SK-N-SH (cell line): ENCODE measurements at regions not wholly inside any gene's neighbourhood (a gene's known extent, or its start where the extent isn't known, plus 50 kb on each side); places are given as distances from the start of the nearest gene placed in this dataset.

Source experiments
- CTCF ChIP-seq: fragments of 200-600 bp; sonication (generic); IDR thresholded peaks from 2 replicates; pipeline ENCODE4 v1.6.1; 2017; ENCODE audit warnings: antibody characterized with exemption, mild to moderate bottlenecking, moderate library complexity
- EP300 ChIP-seq, 2 experiments: IDR thresholded peaks; 2 replicates each; pipeline versions ENCODE4 v1.4.0 to v1.6.1; 2012; ENCODE audit warnings: borderline replicate concordance in 1 of 2, low read depth in 1 of 2, low read length in 1 of 2
- EZH2phosphoT487 ChIP-seq: fragments of 200-600 bp; sonication (generic); IDR thresholded peaks from 2 replicates; pipeline ENCODE4 v1.6.1; 2017; ENCODE audit warnings: low read depth, mixed run types, mild to moderate bottlenecking, antibody characterized with exemption, moderate library complexity, borderline replicate concordance
- GABPA ChIP-seq: IDR thresholded peaks from 2 replicates; pipeline ENCODE4 v1.4.0; 2012; ENCODE audit warnings: low read depth, mild to moderate bottlenecking
- GATA2 ChIP-seq: sonication (generic); formaldehyde crosslinking; IDR thresholded peaks from 2 replicates; pipeline ENCODE4 v1.5.0; 2020; ENCODE audit warnings: mild to moderate bottlenecking, missing genetic modification reagents
- IRF3 ChIP-seq: fragments of 150-350 bp; IDR thresholded peaks from 2 replicates; pipeline ENCODE4 v1.6.1; 2016; ENCODE audit warnings: mild to moderate bottlenecking, low read depth, low read length
- MXI1 ChIP-seq: IDR thresholded peaks from 2 replicates; pipeline ENCODE4 v1.6.1; 2012; ENCODE audit warnings: mild to moderate bottlenecking, low read depth, low read length, improper control_type of control experiment
- PBX3 ChIP-seq: IDR thresholded peaks from 2 replicates; pipeline ENCODE4; 2012
- REST ChIP-seq: IDR thresholded peaks from 2 replicates; pipeline ENCODE4 v1.6.1; 2012; ENCODE audit warnings: mild to moderate bottlenecking, low read depth, low read length, moderate library complexity

- TF ChIP-seq CTCF, result no peak
- TF ChIP-seq MXI1, result no peak
- no peak for TF ChIP-seq EZH2phosphoT487
- no peak for TF ChIP-seq REST
- TF ChIP-seq IRF3, result no peak
- TF ChIP-seq GATA2 (CRISPR knock-in tag), result no peak
- no peak for TF ChIP-seq PBX3
- TF ChIP-seq GABPA, result no peak
- no peak for TF ChIP-seq EP300 (IDR thresholded peaks at IDR 0.05; ENCODE audit: borderline replicate concordance in 1 of 2, low read depth in 1 of 2, low read length in 1 of 2)
Measured at GRCh38 chr9:103757062-103757461, 337.0 kb upstream of the SMC2 start.
